H9 (cell line): ENCODE measurements at regions not wholly inside any gene's neighbourhood (a gene's known extent, or its start where the extent isn't known, plus 50 kb on each side); places are given as distances from the start of the nearest gene placed in this dataset.

Source experiments
- DNase-seq: peaks from one replicate; pipeline ENCODE4 v3.0.0-alpha.2; 2017
- H2AFZ ChIP-seq: one replicate; pipeline ENCODE4 v1.6.1; 2013; ENCODE audit warnings: mild to moderate bottlenecking, low read length, control low read depth, moderate library complexity
- H2AK5ac ChIP-seq: 2 replicates; pipeline ENCODE4 v1.6.1; 2013; ENCODE audit warnings: low read length, control low read depth, mixed read lengths; ENCODE audit not compliant: insufficient read length
- H2BK120ac ChIP-seq: one replicate; pipeline ENCODE4 v1.6.1; 2013; ENCODE audit warnings: low read depth, mild to moderate bottlenecking, low read length, control low read depth, inconsistent platforms; ENCODE audit not compliant: poor library complexity, severe bottlenecking
- H2BK12ac ChIP-seq: 2 replicates; pipeline ENCODE4 v1.6.1; 2013; ENCODE audit warnings: low read length, control low read depth, mixed read lengths, low read depth; ENCODE audit not compliant: insufficient read length
- H2BK15ac ChIP-seq: 2 replicates; pipeline ENCODE4 v1.6.1; 2013; ENCODE audit warnings: low read depth, low read length, control low read depth
- H2BK20ac ChIP-seq: one replicate; pipeline ENCODE4 v1.6.1; 2013; ENCODE audit warnings: low read depth, mild to moderate bottlenecking, low read length, control low read depth, inconsistent platforms; ENCODE audit not compliant: poor library complexity, severe bottlenecking
- H2BK5ac ChIP-seq: 2 replicates; pipeline ENCODE4 v1.6.1; 2013; ENCODE audit warnings: low read length, control low read depth, mixed read lengths; ENCODE audit not compliant: insufficient read length
- H3K14ac ChIP-seq: 2 replicates; pipeline ENCODE4 v1.6.1; 2013; ENCODE audit warnings: low read length, control low read depth; ENCODE audit not compliant: insufficient read depth
- H3K18ac ChIP-seq: 2 replicates; pipeline ENCODE4 v1.6.1; 2013; ENCODE audit warnings: low read depth, mild to moderate bottlenecking, mixed read lengths, low read length, control low read depth; ENCODE audit not compliant: insufficient read length
- H3K23ac ChIP-seq: 2 replicates; pipeline ENCODE4 v1.6.1; 2013; ENCODE audit warnings: low read length, control low read depth, mixed read lengths, low read depth; ENCODE audit not compliant: insufficient read length
- H3K23me2 ChIP-seq: 2 replicates; pipeline ENCODE4 v1.6.1; 2013; ENCODE audit warnings: low read depth, mild to moderate bottlenecking, mixed read lengths, low read length, control low read depth; ENCODE audit not compliant: insufficient read length, poor library complexity, severe bottlenecking
- H3K27ac ChIP-seq: 2 replicates; pipeline ENCODE4 v1.5.1; 2013; ENCODE audit warnings: low read length, control low read depth, mixed read lengths, low read depth; ENCODE audit not compliant: insufficient read length
- H3K27me3 ChIP-seq: 2 replicates; pipeline ENCODE4 v1.6.1; 2013; ENCODE audit warnings: low read length, control low read depth, inconsistent platforms; ENCODE audit not compliant: insufficient read depth
- H3K4ac ChIP-seq: 2 replicates; pipeline ENCODE4 v1.6.1; 2013; ENCODE audit warnings: low read depth, mild to moderate bottlenecking, control low read depth, inconsistent platforms, low read length, moderate library complexity
- H3K4me1 ChIP-seq: 2 replicates; pipeline ENCODE4 v1.6.1; 2013; ENCODE audit warnings: low read length, control low read depth, inconsistent platforms; ENCODE audit not compliant: insufficient read depth
- H3K4me2 ChIP-seq: 2 replicates; pipeline ENCODE4 v1.6.1; 2013; ENCODE audit warnings: low read length, control low read depth, mixed read lengths; ENCODE audit not compliant: insufficient read length, insufficient read depth
- H3K56ac ChIP-seq: 2 replicates; pipeline ENCODE4 v1.6.1; 2013; ENCODE audit warnings: low read depth, mild to moderate bottlenecking, mixed read lengths, low read length, control low read depth; ENCODE audit not compliant: insufficient read length
- H3K79me1 ChIP-seq: 2 replicates; pipeline ENCODE4 v1.6.1; 2013; ENCODE audit warnings: low read depth, mild to moderate bottlenecking, moderate library complexity, low read length, control low read depth, inconsistent platforms; ENCODE audit not compliant: insufficient read depth, poor library complexity, severe bottlenecking
- H3K79me2 ChIP-seq: 2 replicates; pipeline ENCODE4 v1.6.1; 2013; ENCODE audit warnings: low read length, control low read depth, inconsistent platforms; ENCODE audit not compliant: insufficient read depth
- H3K9ac ChIP-seq: 2 replicates; pipeline ENCODE4 v1.6.1; 2013; ENCODE audit warnings: low read length, control low read depth, mixed read lengths; ENCODE audit not compliant: insufficient read length; ENCODE audit errors: extremely low read depth
- H3K9me3 ChIP-seq: one replicate; pipeline ENCODE4 v1.6.1; 2013; ENCODE audit warnings: low read depth, low read length, inconsistent platforms; ENCODE audit not compliant: control insufficient read depth
- H3T11ph ChIP-seq: one replicate; pipeline ENCODE4 v1.6.1; 2013; ENCODE audit warnings: mild to moderate bottlenecking, low read length, control low read depth, inconsistent platforms
- H4K20me1 ChIP-seq: one replicate; pipeline ENCODE4 v1.6.1; 2013; ENCODE audit not compliant: control insufficient read depth, insufficient read length, insufficient read depth
- H4K5ac ChIP-seq: 2 replicates; pipeline ENCODE4 v1.6.1; 2013; ENCODE audit warnings: low read depth, mild to moderate bottlenecking, mixed read lengths, low read length, control low read depth; ENCODE audit not compliant: insufficient read length
- H4K8ac ChIP-seq: replicated peaks from 2 replicates; pipeline ENCODE4 v1.6.1; 2013; ENCODE audit warnings: low read length, control low read depth, mixed read lengths, low read depth; ENCODE audit not compliant: insufficient read length
- H4K91ac ChIP-seq: 2 replicates; pipeline ENCODE4 v1.6.1; 2013; ENCODE audit warnings: low read depth, mild to moderate bottlenecking, moderate library complexity, mixed read lengths, low read length, control low read depth; ENCODE audit not compliant: insufficient read length
- H3K27ac Mint-ChIP-seq, 3 experiments: 2 replicates in 2 of 3; 3 replicates in 1 of 3; pipeline ENCODE4 v1.8.0; 2020 to 2021; ENCODE audit warnings: mixed read lengths in 3 of 3, mild to moderate bottlenecking in 1 of 3, moderate library complexity in 1 of 3
- H3K27me3 Mint-ChIP-seq: 2 replicates; pipeline ENCODE4 v1.8.0; 2021; ENCODE audit warnings: low read depth, mild to moderate bottlenecking, moderate library complexity, mixed read lengths
- H3K36me3 Mint-ChIP-seq, 3 experiments: 2 replicates in 2 of 3; 3 replicates in 1 of 3; pipeline ENCODE4 v1.8.0; 2020 to 2021; ENCODE audit warnings: low read depth in 3 of 3, mixed read lengths in 3 of 3; ENCODE audit not compliant: insufficient read depth in 1 of 3
- H3K4me1 Mint-ChIP-seq, 2 experiments: 2 replicates each; pipeline ENCODE4 v1.8.0; 2020; ENCODE audit warnings: mixed read lengths in 2 of 2
- H3K4me3 Mint-ChIP-seq, 2 experiments: 2 replicates in 1 of 2; 3 replicates in 1 of 2; pipeline ENCODE4 v1.8.0; 2020 to 2021; ENCODE audit warnings: mild to moderate bottlenecking in 2 of 2, mixed read lengths in 2 of 2, moderate library complexity in 1 of 2
- H3K9me3 Mint-ChIP-seq, 2 experiments: 2 replicates in 1 of 2; 3 replicates in 1 of 2; pipeline ENCODE4 v1.8.0; 2020; ENCODE audit warnings: mild to moderate bottlenecking in 2 of 2, mixed read lengths in 2 of 2, moderate library complexity in 1 of 2
- CTCF ChIP-seq: fragments of 200-600 bp; sonication (generic); conservative IDR thresholded peaks from 3 replicates; pipeline ENCODE4 v1.8.0; 2021; ENCODE audit warnings: antibody characterized with exemption, mild to moderate bottlenecking
- WGBS: extraction: QIAGEN DNeasy Blood & Tissue Kit; methylation state at CpG from one replicate; pipeline ENCODE4 v1.1.7; 2013; ENCODE audit warnings: missing lambda C conversion rate, low lambda C conversion rate, mixed read lengths; ENCODE audit not compliant: insufficient read length; ENCODE audit errors: extremely low coverage; 5-methylcytosine and 5-hydroxymethylcytosine counted together

- Mint-ChIP-seq H3K36me3 (no peaks in the 10 kb centered on the region), H3K27me3 (peaks cover 37% of the 10 kb centered on the region)
- no peak overlapping the region for H3K4ac ChIP-seq
These were observed 116.6 kb upstream of the SPACA7 start for GRCh38 chr13:112259511-112259910.

More at GRCh38 chr13:112259511-112259910, 116.6 kb upstream of the SPACA7 start:
- no peak overlapping the region for H2BK15ac ChIP-seq
- no peaks in the 10 kb centered on the region for H3K4me1 ChIP-seq
- no peak overlapping the region for H3K56ac ChIP-seq
- H3K9me3 ChIP-seq, result no peaks in the 10 kb centered on the region
- no peak overlapping the region for H4K5ac ChIP-seq
- no peak overlapping the region for H3K27ac ChIP-seq
- WGBS, result no CpG with 5 or more reads among the region's 8 CpGs
- H2BK120ac ChIP-seq, result no peak overlapping the region
- no peak overlapping the region for H2AK5ac ChIP-seq
- no peak overlapping the region for H4K8ac ChIP-seq
- TF ChIP-seq CTCF, result no peak
- peaks cover 3 to 5% of the 10 kb centered on the region in 2 experiments; a peak in 1 of 4 replicates for H3K4me1 Mint-ChIP-seq
- no peak overlapping the region for H3T11ph ChIP-seq
- H2BK5ac ChIP-seq, result no peak overlapping the region
- H3K79me2 ChIP-seq, result no peaks in the 10 kb centered on the region
- H3K4me2 ChIP-seq, result no peak overlapping the region
- no peak overlapping the region for H3K18ac ChIP-seq
- DNase-seq, result no peak
- no peak overlapping the region for H3K9ac ChIP-seq
- H4K91ac ChIP-seq, result no peak overlapping the region
- no peak overlapping the region for H3K14ac ChIP-seq
- no peak overlapping the region for H2BK12ac ChIP-seq
- H3K27me3 ChIP-seq, result no peaks in the 10 kb centered on the region
- H4K20me1 ChIP-seq, result no peaks in the 10 kb centered on the region
- H2AFZ ChIP-seq, result no peak overlapping the region
- no peak overlapping the region for H3K4me3 Mint-ChIP-seq
- H3K9me3 Mint-ChIP-seq, result no peaks in the 10 kb centered on the region
- no peak overlapping the region for H3K27ac Mint-ChIP-seq
- no peak overlapping the region for H3K23ac ChIP-seq
- no peaks in the 10 kb centered on the region for H3K79me1 ChIP-seq
- H3K23me2 ChIP-seq, result no peaks in the 10 kb centered on the region
- no peak overlapping the region for H2BK20ac ChIP-seq
